NOMO-1 treated with dmso at 0.1 percent for 144 hours (cell line): ENCODE measurements at regions not wholly inside any gene's neighbourhood (a gene's known extent, or its start where the extent isn't known, plus 50 kb on each side); places are given as distances from the start of the nearest gene placed in this dataset.
"Not testable (repeated sequence)": the region's sequence is repeated elsewhere in the genome, so short reads cannot be mapped to it uniquely, and the experiment has no call there.

Source experiments
- DNase-seq: peaks from one replicate; lab custom pipeline; 2025; ENCODE audit not compliant: unreplicated experiment; lab: John Stamatoyannopoulos, UW

DNA sequence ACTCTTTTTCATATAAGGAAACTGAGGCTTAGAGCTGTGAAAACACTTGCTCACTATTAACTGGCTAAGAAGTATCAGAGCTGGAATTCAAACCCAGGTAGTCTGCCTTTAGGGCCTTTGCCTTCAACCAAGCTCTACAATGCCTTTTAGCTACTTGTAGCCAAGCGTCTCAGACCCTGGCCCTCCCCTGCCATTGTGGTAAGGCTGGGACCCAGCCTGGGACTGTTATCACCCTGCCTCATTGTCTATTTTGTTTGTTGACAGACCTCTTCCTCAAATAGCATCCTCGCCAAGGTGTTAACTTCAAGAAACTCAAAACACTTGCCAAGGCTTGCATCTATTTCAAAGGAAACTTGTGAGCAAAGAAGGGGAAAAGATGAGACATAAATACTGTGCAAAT lies 76.7 kb upstream of the CD28 start:
- no peak for DNase-seq

DNA sequence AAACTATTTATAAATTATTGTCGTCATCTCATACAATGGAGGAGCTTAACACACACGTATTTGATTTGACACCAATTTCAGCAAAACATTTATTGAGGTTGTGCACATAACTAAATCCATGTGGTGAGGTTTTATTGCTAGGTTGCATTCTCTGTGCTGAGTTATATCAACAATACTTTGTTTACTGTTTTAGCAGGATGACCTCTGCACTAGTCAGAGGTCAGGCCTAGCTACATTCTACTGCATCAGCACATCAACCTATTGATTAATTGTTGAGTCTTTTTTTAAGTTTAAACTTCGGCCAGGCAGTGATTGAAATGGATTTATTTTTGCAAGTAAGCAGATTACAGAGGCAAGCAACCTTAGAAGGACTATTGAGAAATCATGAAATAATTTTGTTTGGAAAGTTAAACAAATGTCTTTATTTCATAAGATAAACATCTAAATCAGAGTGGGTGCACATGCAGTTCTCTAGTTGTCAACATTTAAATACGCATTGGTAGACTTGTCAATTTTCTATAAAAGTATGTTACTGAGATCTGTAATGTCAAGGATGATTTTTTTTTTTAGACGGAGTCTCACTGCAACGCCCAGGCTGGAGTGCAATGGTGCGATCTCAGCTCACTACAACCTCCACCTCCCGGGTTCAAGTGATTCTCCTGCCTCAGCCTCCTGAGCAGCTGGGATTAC lies 75.2 kb upstream of the CD28 start:
- no peak for DNase-seq

DNA sequence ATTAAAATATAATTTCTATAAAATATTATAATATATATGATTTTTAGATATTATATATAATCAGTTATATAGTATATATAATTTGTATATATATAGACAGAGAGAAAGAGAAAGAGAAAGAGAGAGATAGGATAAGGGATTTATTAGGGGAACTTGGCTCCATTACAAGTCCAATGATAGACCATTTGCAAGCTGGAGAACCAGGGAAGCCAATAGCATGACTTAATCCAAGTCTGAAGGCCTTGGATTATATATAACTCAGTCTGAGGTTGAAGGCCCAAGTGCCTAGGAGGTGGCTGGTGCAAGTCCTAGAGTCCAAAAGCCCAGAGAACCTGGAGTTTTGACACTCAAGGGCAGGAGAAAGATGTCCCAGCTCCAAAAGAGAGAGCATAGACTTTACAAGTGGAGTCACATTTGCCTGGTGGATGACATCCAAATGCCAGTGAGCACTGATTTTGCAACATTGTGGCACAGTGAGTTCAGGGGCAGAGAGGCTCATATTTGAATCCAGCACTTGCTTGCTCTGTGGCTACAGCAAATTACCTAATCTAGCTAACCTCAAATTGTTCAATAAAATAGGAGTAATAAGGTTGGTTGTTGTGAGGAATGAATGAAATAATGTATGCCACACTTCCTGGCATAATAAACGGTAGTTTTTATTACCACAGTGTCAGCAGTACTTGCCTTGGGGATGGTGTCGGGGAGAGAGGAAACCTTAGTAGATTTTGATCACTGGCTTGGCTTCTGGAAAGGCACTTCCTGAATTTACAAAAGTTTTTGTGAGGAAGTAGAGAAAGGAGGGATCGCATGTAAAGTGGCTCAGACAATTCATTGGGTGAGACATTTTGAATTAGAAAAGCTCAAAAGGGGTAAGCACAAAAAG lies 69.6 kb upstream of the CD28 start:
- peak; percentile 79 for DNase-seq

DNA sequence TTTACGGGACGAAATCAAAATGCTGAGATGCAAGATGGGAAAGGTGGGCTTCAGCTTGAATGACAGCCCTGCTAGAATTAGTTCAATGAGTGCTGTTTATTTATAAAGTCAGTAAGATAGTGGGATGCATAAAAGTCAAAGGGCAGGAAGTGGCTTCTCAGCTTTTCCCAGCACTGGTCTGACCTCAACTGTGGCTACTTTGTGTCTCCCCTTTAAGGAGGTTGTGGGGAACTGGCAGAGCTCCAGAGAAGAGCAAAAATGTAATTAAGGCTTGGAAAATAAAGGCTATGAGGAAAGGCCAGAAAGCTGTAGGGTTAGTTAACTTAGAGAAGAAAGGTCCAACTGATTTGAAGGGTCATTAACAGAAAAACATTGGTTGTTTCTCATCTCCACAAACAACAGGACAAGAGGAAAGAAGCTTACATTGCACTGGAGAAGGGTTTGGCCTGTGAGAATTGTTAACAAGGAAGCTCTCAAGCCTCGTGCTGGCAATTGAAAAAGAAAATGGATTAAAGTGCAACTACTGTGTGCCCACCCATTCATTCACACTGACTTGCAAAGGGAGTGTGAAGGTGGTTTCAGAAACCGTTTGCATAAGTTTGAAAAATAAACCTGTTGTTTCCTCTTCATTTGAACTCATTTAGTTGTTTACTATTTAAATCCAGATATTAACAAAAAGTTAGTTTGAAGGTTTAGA lies 68.8 kb upstream of the CD28 start:
- DNase-seq, result no peak

DNA sequence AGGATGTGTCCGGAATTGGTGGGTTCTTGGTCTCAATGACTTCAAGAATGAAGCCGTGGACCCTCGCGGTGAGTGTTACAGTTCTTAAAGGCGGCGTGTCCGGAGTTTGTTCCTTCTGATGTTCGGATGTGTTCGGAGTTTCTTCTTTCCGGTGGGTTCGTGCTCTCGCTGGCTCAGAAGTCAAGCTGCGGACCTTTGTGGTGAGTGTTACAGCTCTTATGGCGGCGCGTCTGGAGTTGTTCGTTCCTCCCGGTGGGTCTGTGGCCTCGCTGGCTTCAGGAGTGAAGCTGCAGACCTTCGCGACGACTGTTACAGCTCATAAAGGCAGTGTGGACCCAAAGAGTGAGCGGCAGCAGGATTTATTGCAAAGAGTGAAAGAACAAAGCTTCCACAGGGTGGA lies 64.6 kb upstream of the CD28 start:
- not testable (repeated sequence) for DNase-seq

DNA sequence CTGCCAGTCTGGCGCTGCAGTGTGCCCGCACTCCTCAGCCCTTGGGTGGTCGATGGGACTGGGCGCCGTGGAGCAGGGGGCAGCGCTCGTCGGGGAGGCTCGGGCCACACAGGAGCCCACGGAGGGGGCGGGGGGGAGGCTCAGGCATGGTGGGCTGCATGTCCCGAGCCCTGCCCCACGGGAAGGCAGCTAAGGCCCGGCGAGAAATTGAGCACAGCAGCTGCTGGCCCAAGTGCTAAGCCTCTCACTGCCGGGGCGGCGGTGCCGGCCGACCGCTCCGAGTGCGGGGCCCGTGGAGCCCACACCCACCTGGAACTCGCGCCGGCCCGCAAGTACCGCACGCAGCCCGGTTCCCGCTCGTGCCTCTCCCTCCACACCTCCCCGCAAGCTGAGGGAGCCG lies 63.6 kb upstream of the CD28 start:
- DNase-seq, result not testable (repeated sequence)

DNA sequence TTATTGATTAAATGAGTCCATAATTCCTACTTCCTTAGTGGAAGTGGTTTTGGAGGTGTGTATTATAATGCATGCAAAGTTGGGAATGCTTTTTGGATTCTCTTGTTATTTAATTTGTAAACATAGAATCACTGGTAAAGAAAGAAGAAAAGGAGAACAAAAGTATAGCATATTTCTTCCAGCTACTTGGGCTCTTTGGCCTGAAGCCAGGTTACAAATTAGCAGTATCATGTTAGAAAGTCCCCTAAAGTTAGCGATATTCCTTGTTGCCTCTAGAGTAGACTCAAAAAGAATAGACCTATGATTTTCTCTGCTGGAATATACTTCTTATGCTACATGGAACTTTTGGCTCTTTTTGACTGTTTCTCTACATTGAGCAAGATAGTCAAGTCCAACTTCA lies 60.6 kb upstream of the CD28 start:
- no peak for DNase-seq

DNA sequence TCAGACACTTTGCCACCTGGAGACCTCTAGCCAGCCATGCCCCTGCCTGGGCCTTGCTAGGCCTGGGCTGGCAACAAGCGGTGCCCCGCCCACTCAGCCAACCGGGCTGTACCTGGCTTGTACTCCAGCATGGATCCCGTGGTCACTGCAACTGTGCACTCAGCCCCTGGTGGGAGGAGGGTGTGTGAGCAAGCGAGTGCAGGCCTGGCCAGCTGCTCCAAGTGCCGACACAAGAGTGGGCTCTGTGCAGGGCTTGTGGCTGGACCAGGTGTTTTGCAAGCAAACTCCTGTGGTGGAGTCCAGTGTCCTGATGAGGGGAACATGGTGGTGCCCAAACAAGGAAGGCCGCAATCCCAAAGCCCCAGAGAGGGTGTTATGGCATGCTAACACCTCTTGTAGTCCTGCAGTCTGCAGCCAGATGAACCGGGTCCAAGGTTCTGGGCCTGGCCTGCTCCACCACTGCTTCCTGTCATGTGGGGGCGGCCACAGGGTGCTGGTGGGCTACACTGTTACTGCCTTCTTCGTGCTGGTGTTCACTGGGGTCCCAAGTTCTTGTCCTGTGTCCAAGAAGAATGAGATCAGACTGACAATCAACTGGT lies 60.1 kb upstream of the CD28 start:
- DNase-seq, result no peak

DNA sequence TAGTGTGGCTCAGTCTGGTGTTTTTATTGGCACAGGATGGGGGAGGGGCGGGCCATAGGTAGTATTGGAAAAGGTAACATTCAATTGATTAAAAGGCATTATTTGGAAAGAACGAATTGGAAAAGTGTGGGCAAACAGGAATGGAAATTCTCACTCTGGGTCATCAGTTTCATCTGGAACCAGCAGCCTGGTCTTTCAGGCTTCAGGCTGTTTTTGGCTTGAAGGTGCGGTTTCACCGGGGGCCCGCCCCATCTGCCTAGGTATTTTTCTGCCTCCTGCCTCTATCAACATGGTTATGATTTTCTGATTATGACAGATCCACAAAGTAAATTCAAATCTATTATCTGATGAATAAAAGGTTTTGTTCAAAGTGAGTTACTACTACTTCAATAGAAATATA lies 59.5 kb upstream of the CD28 start:
- DNase-seq, result no peak

DNA sequence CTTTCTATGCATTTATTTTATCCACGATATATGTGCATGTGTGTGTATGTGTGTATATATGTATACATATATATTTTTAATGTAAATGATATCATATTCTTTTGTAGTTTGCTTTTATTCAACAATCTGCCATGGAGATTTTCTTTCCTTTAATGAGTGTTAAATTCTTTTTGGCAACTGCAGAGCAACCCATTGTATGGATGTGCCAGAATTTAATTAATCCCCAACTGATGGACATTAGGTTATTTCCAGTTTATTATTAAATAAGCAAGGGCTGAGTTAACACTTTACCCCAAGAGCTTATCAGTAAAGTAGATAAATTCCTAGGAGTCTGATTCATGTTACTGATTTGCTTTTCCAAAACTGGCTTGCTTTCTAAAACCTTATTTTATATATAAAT lies 58.9 kb upstream of the CD28 start:
- no peak for DNase-seq

DNA sequence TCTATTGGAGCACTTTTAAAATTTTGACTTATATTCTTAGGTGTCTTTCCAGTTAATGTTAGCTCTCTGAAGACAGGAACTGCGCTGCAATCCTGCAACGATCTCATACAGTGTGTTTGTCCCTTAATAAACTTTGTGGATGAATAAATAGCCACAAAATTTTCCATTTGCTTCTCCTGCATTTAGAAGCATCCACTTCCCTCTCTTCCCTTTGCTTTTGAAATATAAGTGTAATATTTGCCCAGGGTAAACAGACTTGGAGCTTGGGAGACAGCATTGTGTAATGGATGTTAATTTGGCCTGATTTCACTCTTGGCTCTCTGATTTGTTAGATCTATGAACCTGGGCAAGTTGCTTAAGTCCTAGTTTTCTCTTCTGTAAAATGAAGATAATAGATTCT lies 58.2 kb upstream of the CD28 start:
- DNase-seq, result no peak

DNA sequence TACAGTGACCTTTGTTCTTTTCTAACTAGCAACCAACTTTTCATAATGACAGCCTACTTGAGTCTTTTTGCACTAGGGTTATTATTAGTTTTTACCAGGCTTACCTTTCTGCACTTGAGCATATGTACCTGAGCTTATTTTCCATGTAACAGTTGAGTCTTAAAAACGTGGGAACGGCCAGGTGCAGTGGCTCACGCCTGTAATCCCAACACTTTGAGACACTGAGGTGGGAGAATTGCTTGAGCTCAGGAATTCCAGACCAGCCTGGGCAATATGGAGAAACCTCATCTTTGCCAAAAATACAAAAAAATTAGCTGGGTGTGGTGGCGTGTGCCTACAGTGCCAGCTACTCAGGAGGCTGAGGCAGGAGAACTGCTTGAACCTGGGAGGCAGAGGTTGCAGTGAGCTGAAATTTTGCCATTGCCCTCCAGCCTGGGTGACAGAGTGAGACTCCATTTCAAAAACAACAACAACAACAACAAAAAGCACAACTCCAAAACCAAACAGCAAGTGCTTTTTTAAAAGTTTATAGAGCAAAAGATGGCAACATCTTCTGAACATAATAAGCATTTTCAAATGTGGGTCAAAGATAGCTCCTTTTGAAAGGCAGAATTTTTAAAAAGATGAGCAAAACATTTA lies 57.1 kb upstream of the CD28 start:
- DNase-seq, result no peak

DNA sequence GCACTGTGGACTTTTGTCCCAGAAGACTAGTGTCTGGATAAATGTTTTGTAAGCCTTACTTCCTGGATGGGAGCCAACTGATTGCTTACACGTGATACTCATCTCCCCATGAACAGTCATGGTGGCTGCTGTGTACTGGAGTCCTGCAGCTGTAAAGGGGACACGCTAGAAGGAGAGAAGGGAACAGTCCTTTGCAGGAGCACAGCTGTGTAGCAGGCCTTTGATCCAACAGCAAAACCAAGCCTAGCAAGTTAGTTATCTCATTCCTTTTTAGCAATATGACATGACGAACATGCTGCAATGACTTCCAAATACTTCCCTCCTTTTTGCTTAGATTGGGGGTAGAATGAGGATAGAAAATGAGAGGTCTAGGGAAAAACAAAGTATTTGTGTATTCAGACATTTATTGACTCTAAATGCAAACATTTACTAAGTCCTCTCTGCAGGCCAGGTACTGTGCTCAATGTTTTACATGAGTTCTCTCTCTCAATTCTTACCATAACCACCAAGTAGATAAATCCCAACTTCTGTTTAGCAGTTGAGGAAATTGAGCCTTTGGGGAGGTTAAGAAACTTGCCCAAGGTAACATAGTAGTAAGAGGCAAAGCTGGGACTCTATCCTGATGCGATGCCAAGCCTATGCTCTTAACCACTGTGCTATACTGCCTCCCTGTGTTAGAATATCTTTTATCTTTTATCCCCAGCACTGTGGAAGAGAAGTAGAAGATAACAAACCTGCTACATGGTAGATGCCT lies 55.4 kb upstream of the CD28 start:
- DNase-seq, result peak; percentile 27

DNA sequence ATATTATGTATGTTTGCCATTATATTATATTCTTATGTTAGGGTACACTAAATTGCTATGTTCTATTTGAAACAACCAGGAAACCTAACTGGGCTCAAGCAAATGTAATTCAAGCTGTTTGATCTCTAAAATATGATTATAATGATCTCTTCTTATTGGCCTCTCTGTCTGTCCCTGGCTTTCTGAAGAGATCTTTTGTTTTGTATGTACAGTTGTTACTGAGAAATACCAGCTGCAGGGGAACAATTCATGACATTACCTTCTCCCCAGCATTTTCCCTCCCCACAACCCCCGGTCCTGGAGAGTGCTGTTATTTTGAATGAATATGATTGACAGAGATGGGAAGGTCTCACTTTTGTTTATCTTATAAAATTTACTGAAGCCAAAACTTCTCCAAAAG lies 54.8 kb upstream of the CD28 start:
- no peak for DNase-seq

DNA sequence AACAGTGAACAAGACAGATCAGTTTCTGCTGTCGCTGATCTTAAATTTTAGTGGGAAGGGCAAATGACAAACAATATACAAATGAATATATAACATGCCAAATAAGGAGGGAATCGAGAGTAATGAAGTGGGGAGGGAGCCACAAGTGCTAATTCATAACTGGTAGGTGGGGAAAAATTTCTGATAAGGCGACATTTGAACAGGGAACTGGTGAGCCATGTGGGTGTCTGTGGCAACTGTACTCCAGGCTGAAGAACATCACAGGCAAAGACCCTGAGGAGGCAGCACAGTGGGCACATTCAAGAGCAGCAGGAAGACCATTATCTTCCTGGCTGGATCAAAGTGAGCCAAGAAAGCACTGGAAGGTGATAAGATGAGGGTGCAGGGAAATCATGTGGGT lies 51.6 kb upstream of the CD28 start:
- no peak for DNase-seq

DNA sequence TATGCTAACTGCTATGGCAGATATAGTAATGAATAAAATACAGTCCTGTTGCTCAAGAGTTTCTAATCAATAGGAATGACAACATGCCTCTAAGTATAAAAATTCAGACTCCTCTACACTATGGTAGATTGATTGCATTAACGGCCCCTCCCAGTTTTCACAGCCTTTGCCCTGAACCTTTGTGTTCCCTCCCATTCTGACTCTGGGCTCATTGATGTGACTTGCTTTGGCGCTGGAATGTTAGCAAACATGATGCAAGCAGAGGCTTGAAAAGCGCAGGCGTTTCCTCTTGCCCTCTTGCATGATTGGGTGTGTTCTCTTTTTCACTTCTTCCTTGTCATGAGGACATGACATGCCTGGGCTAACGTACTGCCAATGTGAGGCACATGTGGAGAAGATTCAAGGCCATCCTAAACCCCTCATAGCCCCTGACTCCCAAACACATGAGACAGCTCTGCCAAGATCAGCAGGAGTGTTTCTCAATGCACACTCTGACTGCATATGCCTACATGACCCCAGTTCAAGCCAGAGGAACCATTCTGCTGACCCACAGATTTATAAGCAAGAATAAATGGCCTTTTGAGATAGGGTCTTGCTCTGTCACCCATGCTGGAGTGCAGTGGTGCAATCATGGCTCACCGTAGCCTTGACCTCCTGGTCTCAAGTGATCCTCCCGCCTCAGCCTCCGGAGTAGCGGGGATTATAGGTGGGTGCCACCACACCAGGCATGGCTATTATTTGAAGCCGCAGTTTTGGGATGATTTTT lies 49.7 kb upstream of the CD28 start:
- peak; percentile 89 for DNase-seq
